HUES6 (cell line): ENCODE measurements at regions not wholly inside any gene's neighbourhood (a gene's known extent, or its start where the extent isn't known, plus 50 kb on each side); places are given as distances from the start of the nearest gene placed in this dataset.
"Not testable (repeated sequence)": the region's sequence is repeated elsewhere in the genome, so short reads cannot be mapped to it uniquely, and the experiment has no call there.

Experiments used
- H3K27ac ChIP-seq: 2 replicates; pipeline ENCODE4 v1.7.0; 2013; ENCODE audit warnings: low read depth, mild to moderate bottlenecking, low read length, inconsistent platforms
- H3K27me3 ChIP-seq: 2 replicates; pipeline ENCODE4 v1.6.1; 2013; ENCODE audit warnings: low read length; ENCODE audit not compliant: control insufficient read depth, insufficient read depth
- H3K36me3 ChIP-seq: 2 replicates; pipeline ENCODE4 v1.6.1; 2013; ENCODE audit warnings: low read length; ENCODE audit not compliant: control insufficient read depth, insufficient read depth
- H3K4me1 ChIP-seq: 2 replicates; pipeline ENCODE4 v1.6.1; 2013; ENCODE audit warnings: low read length; ENCODE audit not compliant: control insufficient read depth, insufficient read depth
- H3K4me3 ChIP-seq: 2 replicates; pipeline ENCODE4 v1.5.1; 2013; ENCODE audit warnings: low read depth, low read length
- H3K9ac ChIP-seq: one replicate; pipeline ENCODE4 v1.6.1; 2013; ENCODE audit warnings: mild to moderate bottlenecking, low read length
- H3K9me3 ChIP-seq: 2 replicates; pipeline ENCODE4 v1.6.1; 2013; ENCODE audit warnings: low read depth, low read length; ENCODE audit not compliant: control insufficient read depth, insufficient read depth

DNA sequence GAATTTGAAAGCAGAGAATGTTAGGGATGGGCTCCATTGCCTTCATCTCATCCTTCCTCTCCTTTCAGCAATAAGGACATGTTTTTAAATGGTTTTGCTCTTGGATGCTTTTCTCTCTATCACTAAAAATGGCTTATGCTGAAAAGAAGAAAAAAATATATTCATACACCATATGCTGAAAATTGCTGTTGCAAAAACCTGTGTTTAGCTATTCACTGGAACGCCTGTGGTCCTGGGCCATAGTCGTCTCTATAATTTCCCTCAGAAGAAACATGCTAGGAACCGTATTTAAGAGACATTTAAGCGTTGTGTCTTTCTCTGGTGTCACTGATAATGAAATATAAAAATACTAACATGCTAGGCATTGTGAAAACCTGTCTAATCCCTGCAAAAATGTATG is 324.9 kb downstream of the TSN start:
- Histone ChIP-seq H3K9ac (no peak overlapping the region), H3K27ac (no peak overlapping the region), H3K27me3 (no peaks in the 10 kb centered on the region), H3K36me3 (no peaks in the 10 kb centered on the region), H3K4me1 (peaks cover 9% of the 10 kb centered on the region), H3K9me3 (no peaks in the 10 kb centered on the region), H3K4me3 (no peak overlapping the region)

DNA sequence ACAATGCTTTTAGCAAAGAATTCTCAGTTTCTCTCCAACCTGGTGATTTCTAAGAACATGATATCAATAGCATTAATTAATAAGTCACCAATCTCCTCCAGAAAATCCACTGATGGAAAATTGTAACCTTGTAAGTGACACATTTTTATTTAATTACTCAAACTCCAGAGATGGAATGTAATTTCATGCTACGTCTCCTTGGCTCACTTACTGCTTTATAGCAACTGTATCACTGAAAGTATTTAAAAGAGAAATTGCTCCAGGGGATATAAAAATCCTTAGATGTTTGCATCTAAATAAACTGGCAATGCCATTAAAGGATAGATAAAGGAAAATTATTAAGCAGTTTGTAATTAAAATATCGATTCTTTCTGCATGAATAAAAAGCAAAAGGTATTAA is 325.4 kb downstream of the TSN start:
- Histone ChIP-seq H3K9ac (no peak overlapping the region), H3K4me3 (no peak overlapping the region), H3K9me3 (no peaks in the 10 kb centered on the region), H3K27ac (no peak overlapping the region), H3K4me1 (peaks cover 9% of the 10 kb centered on the region), H3K36me3 (no peaks in the 10 kb centered on the region), H3K27me3 (no peaks in the 10 kb centered on the region)

DNA sequence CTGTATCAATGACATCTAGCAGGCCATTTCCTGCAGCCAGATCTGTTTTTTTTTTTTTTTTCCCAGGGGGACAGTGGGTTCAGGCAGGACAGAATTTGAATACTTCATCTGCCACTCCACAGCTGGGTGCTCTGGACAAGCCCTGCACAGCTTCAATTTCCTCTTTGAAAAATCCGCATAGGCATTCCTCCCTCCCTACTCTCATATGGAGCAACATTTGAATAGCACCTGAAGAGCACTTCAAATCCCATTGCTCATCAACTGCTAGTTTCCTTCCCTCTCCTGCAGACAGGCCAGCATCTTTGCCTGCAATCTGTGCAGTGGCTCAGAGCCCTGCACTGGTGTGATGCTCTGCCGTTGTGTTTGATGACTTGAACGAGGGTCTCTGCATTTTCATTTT is 326.3 kb downstream of the TSN start:
- H3K36me3 ChIP-seq: no peaks in the 10 kb centered on the region
- no peak overlapping the region for H3K27ac ChIP-seq
- H3K4me1 ChIP-seq: peaks cover 9% of the 10 kb centered on the region
- no peaks in the 10 kb centered on the region for H3K9me3 ChIP-seq
- no peak overlapping the region for H3K4me3 ChIP-seq
- H3K27me3 ChIP-seq: no peaks in the 10 kb centered on the region
- H3K9ac ChIP-seq: no peak overlapping the region

DNA sequence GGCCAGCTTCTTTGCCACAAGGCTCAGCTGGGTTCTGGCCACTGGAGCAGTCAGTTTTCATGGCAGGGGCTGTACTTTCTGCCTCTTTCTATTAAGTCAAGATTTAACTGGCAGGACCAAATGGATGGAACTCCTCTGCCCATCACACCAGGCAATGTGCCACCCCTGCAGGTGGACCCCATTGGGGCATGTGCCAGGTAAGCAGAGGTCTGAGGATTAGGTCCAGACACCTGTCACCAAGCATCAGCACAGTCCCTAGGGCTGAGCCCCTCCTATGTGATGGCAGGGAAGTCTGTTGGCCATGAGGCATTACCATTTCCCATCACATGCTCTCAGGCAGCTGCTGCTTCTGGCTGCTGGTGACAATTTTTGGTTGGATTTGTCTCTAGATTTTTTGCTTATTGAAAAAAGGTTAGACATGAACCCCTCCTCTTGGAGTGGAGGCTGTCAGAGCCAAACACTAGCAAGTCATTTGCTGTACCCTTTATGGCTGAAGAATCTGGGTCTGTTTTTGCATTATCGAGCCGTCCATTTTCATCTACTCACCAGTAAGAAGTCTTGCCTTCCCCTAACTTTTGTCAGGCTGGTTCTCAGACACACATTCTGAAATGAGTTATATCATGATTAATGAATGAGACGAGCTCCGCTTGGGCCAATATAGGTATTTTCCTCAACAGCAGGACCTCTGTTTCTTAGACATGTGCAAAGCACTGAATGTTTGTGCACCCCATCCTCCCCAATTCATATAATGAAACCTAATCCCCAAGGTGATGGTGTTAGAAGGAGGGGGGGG is 328.0 kb downstream of the TSN start:
- Histone ChIP-seq H3K4me1 (peaks cover 9% of the 10 kb centered on the region), H3K4me3 (no peak overlapping the region), H3K27me3 (no peaks in the 10 kb centered on the region), H3K9me3 (no peaks in the 10 kb centered on the region), H3K36me3 (no peaks in the 10 kb centered on the region), H3K9ac (no peak overlapping the region), H3K27ac (no peak overlapping the region)

DNA sequence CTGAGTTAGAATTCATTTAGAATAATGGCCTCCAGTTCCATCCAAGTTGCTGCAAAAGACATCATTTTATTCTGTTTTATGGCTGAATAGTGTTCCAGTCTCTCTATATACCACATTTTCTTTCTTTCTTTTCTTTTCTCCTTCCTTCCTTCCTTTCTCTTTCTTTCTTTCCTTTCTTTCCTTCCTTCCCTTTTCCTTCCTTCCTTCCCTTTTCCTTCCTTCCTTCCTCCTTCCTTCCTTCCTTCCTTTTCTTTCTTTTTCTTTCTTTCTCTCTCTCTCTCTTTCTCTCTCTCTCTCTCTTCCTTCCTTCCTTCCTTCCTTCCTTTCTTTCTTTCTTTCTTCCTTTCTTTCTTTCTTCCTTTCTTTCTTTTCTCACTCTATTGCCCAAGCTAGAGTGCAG is 330.2 kb downstream of the TSN start:
- not testable (repeated sequence) for H3K9me3 ChIP-seq, H3K4me3 ChIP-seq, H3K4me1 ChIP-seq, H3K9ac ChIP-seq, H3K27ac ChIP-seq, H3K27me3 ChIP-seq, H3K36me3 ChIP-seq

DNA sequence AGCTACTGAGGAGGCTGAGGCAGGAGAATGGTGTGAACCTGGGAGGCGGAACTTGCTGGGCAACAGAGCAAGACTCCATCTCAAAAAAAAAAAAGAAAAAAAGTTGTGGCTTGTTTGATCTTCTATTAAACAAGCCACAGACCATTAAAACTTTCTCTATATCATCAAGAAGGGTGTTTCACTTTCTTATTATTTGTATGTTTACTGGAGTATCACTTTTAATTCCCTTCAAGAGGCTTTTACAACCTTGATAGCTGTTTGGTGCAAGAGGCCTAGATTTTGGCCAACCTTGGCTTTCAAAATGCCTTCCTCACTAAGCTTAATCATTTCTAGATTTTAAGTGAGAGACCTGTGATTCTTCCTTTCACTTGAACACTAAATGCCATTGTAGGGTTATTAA is 339.1 kb downstream of the TSN start:
- no peaks in the 10 kb centered on the region for H3K36me3 ChIP-seq
- no peak overlapping the region for H3K9ac ChIP-seq
- 0 out of 2 replicates have a peak, but pooled peaks cover 2% of the 10 kb centered on the region for H3K9me3 ChIP-seq
- H3K4me1 ChIP-seq: no peaks in the 10 kb centered on the region
- H3K27ac ChIP-seq: no peak overlapping the region
- no peaks in the 10 kb centered on the region for H3K27me3 ChIP-seq
- no peak overlapping the region for H3K4me3 ChIP-seq

DNA sequence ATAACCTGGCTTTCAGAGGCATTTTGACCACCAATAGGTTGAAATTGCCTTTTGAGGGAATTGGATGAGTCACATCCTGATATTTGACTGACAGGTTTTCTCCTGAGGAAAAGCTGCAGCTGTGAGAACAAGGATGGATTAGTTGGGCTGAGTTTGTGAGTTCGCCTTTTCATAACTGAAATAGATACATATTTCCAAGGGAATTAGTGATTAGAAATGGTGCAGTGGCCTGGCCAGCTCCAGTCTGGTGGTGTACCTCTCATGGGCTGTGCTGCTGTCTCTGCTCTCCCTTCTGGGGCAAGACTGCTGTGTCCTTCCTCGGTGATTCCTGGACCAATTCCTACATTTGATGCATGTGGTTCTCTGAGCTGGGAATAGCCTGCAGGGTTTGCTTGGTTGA is 341.3 kb downstream of the TSN start:
- H3K36me3 ChIP-seq: no peaks in the 10 kb centered on the region
- H3K4me1 ChIP-seq: peaks cover 9% of the 10 kb centered on the region
- no peak overlapping the region for H3K4me3 ChIP-seq
- no peaks in the 10 kb centered on the region for H3K27me3 ChIP-seq
- H3K27ac ChIP-seq: no peak overlapping the region
- H3K9ac ChIP-seq: no peak overlapping the region
- H3K9me3 ChIP-seq: 0 out of 2 replicates have a peak, but pooled peaks cover under 1% of the 10 kb centered on the region

DNA sequence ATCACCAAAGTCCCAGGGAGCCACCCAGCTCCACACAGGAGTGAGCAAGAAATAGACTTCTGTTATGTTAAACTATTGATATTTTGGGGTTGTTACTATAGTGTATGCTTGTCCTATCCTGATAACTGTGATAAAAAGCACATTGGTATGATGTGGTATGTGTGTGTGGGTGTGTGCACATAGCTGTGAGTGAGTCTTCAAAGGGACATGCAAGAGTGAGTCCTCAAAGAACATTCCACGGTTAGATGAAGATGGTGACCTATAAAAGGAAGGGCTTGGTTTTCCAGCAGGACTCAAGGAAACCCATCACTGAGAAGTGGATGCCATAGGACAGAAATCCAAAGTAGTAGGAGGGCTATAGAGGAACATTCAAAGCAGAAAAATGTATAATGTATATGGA is 342.9 kb downstream of the TSN start:
- H3K36me3 ChIP-seq: no peaks in the 10 kb centered on the region
- H3K4me1 ChIP-seq: peaks cover 9% of the 10 kb centered on the region
- no peak overlapping the region for H3K4me3 ChIP-seq
- H3K27me3 ChIP-seq: no peaks in the 10 kb centered on the region
- H3K9me3 ChIP-seq: peaks cover 6% of the 10 kb centered on the region; the same call in 1 of the 2 replicates
- H3K9ac ChIP-seq: no peak overlapping the region
- H3K27ac ChIP-seq: no peak overlapping the region

DNA sequence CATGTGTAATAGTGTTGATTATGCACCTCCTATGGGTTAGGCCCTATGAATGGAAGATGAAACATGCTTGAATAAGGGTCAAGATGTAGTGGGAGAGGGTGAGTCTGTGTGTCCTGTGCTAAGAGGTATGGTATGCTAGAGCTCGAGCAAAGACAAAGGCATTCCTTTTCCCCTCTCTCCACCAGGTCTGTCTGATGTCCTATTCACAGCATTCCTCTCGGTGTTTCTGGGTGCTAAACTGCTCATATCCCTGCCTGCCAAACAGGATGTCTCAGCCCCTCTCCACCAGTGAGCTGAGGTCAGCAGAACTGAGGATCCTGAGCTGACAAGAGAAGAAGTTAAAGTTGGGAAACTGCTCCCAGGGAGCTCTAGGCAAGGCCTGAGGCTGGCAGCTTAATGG is 344.9 kb downstream of the TSN start:
- H3K9me3 ChIP-seq: peaks cover 10% of the 10 kb centered on the region
- no peaks in the 10 kb centered on the region for H3K27me3 ChIP-seq
- H3K36me3 ChIP-seq: no peaks in the 10 kb centered on the region
- no peak overlapping the region for H3K4me3 ChIP-seq
- no peak overlapping the region for H3K9ac ChIP-seq
- H3K27ac ChIP-seq: no peak overlapping the region
- peaks cover 9% of the 10 kb centered on the region for H3K4me1 ChIP-seq

DNA sequence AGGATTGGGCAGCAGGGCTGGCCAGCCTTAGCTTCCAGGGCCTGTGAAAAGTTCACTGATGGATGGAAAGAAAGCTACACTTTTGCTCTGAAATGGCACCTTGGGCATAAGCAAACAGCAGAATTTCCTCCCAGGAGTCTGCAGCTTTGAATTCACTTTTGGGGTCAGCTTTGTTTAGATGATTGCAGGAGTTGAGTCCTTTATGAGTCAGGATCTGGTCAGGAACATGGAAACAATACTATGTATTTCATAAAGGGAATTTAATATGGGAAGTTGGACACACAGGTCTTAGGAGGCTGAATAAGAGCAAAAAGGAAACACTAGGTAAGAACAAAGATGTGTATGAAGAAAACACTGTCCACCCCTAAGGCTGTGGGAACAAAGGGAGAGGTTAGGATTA is 345.3 kb downstream of the TSN start:
- no peaks in the 10 kb centered on the region for H3K36me3 ChIP-seq
- H3K9me3 ChIP-seq: peaks cover 10% of the 10 kb centered on the region
- peaks cover 9% of the 10 kb centered on the region for H3K4me1 ChIP-seq
- no peaks in the 10 kb centered on the region for H3K27me3 ChIP-seq
- no peak overlapping the region for H3K27ac ChIP-seq
- H3K4me3 ChIP-seq: no peak overlapping the region
- no peak overlapping the region for H3K9ac ChIP-seq

DNA sequence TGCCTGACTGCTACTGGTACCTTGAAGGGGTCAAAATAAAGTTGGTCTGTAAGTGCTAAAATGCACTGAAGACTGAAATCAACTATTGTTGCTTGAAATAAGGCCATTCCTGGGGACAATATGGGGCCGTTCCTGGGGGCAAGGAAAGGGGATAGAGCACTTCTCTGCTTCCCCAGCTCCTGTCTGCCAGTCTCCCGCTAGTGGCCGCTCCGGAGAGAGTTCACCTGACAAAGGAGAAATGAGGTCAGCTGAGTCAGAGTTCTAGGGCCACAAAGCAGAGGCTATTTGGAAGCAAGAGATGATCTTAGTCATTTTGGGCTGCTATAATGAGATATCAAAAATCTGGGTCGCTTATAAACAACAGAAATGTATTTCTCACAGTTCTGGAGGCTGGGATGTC is 345.9 kb downstream of the TSN start:
- peaks cover 10% of the 10 kb centered on the region for H3K9me3 ChIP-seq
- H3K4me1 ChIP-seq: peaks cover 9% of the 10 kb centered on the region
- H3K36me3 ChIP-seq: no peaks in the 10 kb centered on the region
- no peak overlapping the region for H3K27ac ChIP-seq
- H3K4me3 ChIP-seq: no peak overlapping the region
- no peak overlapping the region for H3K9ac ChIP-seq
- no peaks in the 10 kb centered on the region for H3K27me3 ChIP-seq
